GM23248 (cell line): ENCODE measurements at regions not wholly inside any gene's neighbourhood (a gene's known extent, or its start where the extent isn't known, plus 50 kb on each side); places are given as distances from the start of the nearest gene placed in this dataset.

Experiments
- DNase-seq: peaks from one replicate; pipeline ENCODE4 v3.0.0-alpha.2; 2015
- H2AFZ ChIP-seq: fragments of 200-600 bp; sonication (generic); 2 replicates; pipeline ENCODE4 v1.6.1; 2016; ENCODE audit warnings: antibody characterized with exemption
- H3F3A ChIP-seq: fragments of 200-600 bp; sonication (generic); 2 replicates; pipeline ENCODE4 v1.6.1; 2016; ENCODE audit warnings: mild to moderate bottlenecking, antibody characterized with exemption, mixed run types; ENCODE audit not compliant: insufficient read depth
- H3K27ac ChIP-seq: fragments of 200-600 bp; sonication (generic); 2 replicates; pipeline ENCODE4 v1.5.1; 2016; ENCODE audit warnings: mild to moderate bottlenecking
- H3K27me3 ChIP-seq: fragments of 200-600 bp; sonication (generic); replicated peaks from 2 replicates; pipeline ENCODE4 v1.6.1; 2016; ENCODE audit warnings: mild to moderate bottlenecking; ENCODE audit not compliant: insufficient read depth
- H3K36me3 ChIP-seq: fragments of 200-600 bp; sonication (generic); 2 replicates; pipeline ENCODE4 v1.6.1; 2016; ENCODE audit warnings: low read depth, mild to moderate bottlenecking
- H3K4me1 ChIP-seq: fragments of 200-600 bp; sonication (generic); 2 replicates; pipeline ENCODE4 v1.6.1; 2016; ENCODE audit warnings: mild to moderate bottlenecking; ENCODE audit not compliant: insufficient read depth
- H3K4me2 ChIP-seq: fragments of 200-600 bp; sonication (generic); one replicate; pipeline ENCODE4 v1.6.1; 2016; ENCODE audit warnings: mild to moderate bottlenecking; ENCODE audit not compliant: unreplicated experiment
- H3K4me3 ChIP-seq: fragments of 200-600 bp; sonication (generic); 2 replicates; pipeline ENCODE4 v1.5.1; 2016; ENCODE audit warnings: mild to moderate bottlenecking
- H3K79me2 ChIP-seq: fragments of 200-600 bp; sonication (generic); 2 replicates; pipeline ENCODE4 v1.6.1; 2016; ENCODE audit warnings: mild to moderate bottlenecking; ENCODE audit not compliant: insufficient read depth
- H3K9ac ChIP-seq: fragments of 200-600 bp; sonication (generic); 2 replicates; pipeline ENCODE4 v1.6.1; 2016; ENCODE audit warnings: mild to moderate bottlenecking
- H3K9me2 ChIP-seq: fragments of 200-600 bp; sonication (generic); 2 replicates; pipeline ENCODE4 v1.6.1; 2016; ENCODE audit warnings: mixed run types, mild to moderate bottlenecking, moderate library complexity; ENCODE audit not compliant: insufficient read depth
- H3K9me3 ChIP-seq: fragments of 200-600 bp; sonication (generic); one replicate; pipeline ENCODE4 v1.6.1; 2017; ENCODE audit warnings: low read depth
- H4K20me1 ChIP-seq: fragments of 200-600 bp; sonication (generic); 2 replicates; pipeline ENCODE4 v1.6.0; 2016; ENCODE audit not compliant: insufficient read depth
- EZH2 ChIP-seq: fragments of 200-600 bp; sonication (generic); IDR thresholded peaks from 2 replicates; pipeline ENCODE4 v1.6.1; 2018; ENCODE audit warnings: antibody characterized with exemption, mild to moderate bottlenecking; ENCODE audit not compliant: insufficient read depth, poor library complexity, severe bottlenecking
- EZH2phosphoT487 ChIP-seq: fragments of 200-600 bp; sonication (generic); IDR thresholded peaks from 2 replicates; pipeline ENCODE4 v1.6.1; 2018; ENCODE audit warnings: antibody characterized with exemption, moderate library complexity, mild to moderate bottlenecking, low read depth; ENCODE audit not compliant: insufficient read depth
- WGBS, 2 experiments: methylation state at CpG; one replicate each; pipeline ENCODE4 v1.1.6; 2015 to 2017; ENCODE audit warnings: low lambda C conversion rate in 2 of 2, low coverage in 1 of 2; ENCODE audit errors: missing lambda C conversion rate in 2 of 2; 5-methylcytosine and 5-hydroxymethylcytosine counted together
- in situ Hi-C: fragments of 300-500 bp; cut with MboI; formaldehyde crosslinking; loops from 2 replicates; pipeline ENCODE4 v1.15.0; 2020

DNA sequence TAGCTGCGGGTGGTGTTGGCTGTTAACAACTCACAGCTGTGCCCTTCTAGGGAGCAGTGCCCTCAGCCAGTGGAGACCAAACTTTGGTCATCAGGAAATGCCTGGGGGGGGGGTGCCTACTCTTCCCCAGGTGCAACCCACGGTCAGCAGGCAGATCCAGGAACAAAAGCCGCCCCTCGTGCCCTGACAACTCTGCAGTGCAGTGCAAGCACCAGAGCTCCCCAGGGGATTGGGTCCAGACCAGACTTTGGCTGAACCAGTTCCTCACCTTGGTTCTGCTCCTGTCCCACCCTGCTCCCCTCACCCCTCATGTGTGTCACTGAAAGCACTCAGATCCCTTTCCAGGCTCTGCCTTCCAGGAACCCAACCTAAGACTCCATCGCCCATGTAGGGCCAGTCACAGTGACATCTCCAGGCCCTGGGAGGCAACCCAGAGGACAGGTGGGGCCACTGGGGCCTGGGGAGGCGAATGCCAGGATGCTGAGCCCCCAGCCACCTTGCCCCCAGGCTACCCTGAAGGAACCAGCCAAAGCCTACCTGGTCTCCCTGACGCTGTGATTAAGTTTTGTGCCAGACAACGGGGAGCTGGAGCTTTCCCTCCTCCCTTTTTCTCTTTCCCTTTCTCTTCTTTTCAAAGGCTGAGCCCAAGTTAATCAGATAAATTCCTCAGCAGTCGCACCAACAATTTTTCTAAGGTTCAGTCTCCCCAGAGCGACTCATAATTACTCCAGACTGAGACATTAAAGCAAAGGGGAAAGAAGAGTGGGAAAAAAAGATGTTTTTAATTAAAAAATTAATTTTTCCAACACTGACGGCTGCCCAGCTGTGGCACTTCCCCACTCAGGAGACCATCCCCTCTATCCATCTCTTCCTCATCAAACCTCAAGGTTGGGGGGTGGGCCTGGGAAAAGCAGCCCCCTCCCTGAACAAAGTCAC is 207.5 kb upstream of the LINGO1 start:
- no peaks in the 10 kb centered on the region for H3K36me3 ChIP-seq
- H2AFZ ChIP-seq: no peak overlapping the region
- no peaks in the 10 kb centered on the region for H4K20me1 ChIP-seq
- H3K4me3 ChIP-seq: no peak overlapping the region
- H3K9ac ChIP-seq: no peak overlapping the region
- no peaks in the 10 kb centered on the region for H3K9me2 ChIP-seq
- H3K27me3 ChIP-seq: peaks cover 39% of the 10 kb centered on the region
- H3K4me2 ChIP-seq: no peak overlapping the region
- TF ChIP-seq EZH2phosphoT487 (no peak), EZH2 (no peak)
- H3K79me2 ChIP-seq: no peaks in the 10 kb centered on the region
- H3K9me3 ChIP-seq: no peaks in the 10 kb centered on the region
- DNase-seq: no peak
- 0 out of 2 replicates have a peak, but pooled peaks cover 10% of the 10 kb centered on the region for H3F3A ChIP-seq
- 29 to 37% methylated on average over 10 to 11 of the region's 11 CpGs for WGBS, 2 experiments
- H3K27ac ChIP-seq: no peak overlapping the region
- peaks cover 3% of the 10 kb centered on the region; the same call in 1 of the 2 replicates for H3K4me1 ChIP-seq
- in situ Hi-C loops: no loop called here

- no peaks in the 10 kb centered on the region for H3K9me2 ChIP-seq
- H2AFZ ChIP-seq: no peak overlapping the region
- no peaks in the 10 kb centered on the region for H4K20me1 ChIP-seq
- no peak overlapping the region for H3K27ac ChIP-seq
- H3K27me3 ChIP-seq: peaks cover 33% of the 10 kb centered on the region
- WGBS, 2 experiments: 55 to 62% methylated on average over 4 to 8 of the region's 8 CpGs
- H3F3A ChIP-seq: 0 out of 2 replicates have a peak, but pooled peaks cover 10% of the 10 kb centered on the region
- no peak overlapping the region for H3K4me2 ChIP-seq
- H3K4me1 ChIP-seq: peaks cover 3% of the 10 kb centered on the region; the same call in 1 of the 2 replicates
- no peak overlapping the region for H3K4me3 ChIP-seq
- in situ Hi-C loops: no loop called here
- no peak for TF ChIP-seq EZH2
- TF ChIP-seq EZH2phosphoT487: no peak
- H3K9me3 ChIP-seq: no peaks in the 10 kb centered on the region
- H3K79me2 ChIP-seq: no peaks in the 10 kb centered on the region
- DNase-seq: no peak
- H3K36me3 ChIP-seq: no peaks in the 10 kb centered on the region
- H3K9ac ChIP-seq: no peak overlapping the region
Observed at GRCh38 chr15:77839456-77839855, 206.7 kb upstream of the LINGO1 start.

- WGBS, 2 experiments: 80 to 91% methylated on average over 4 of the region's 4 CpGs
- H2AFZ ChIP-seq: no peak overlapping the region
- H3K36me3 ChIP-seq: no peaks in the 10 kb centered on the region
- H4K20me1 ChIP-seq: no peaks in the 10 kb centered on the region
- TF ChIP-seq EZH2 (no peak), EZH2phosphoT487 (no peak)
- no peak for DNase-seq
- H3K27ac ChIP-seq: no peak overlapping the region
- in situ Hi-C loops: no loop called here
- 0 out of 2 replicates have a peak, but pooled peaks cover 10% of the 10 kb centered on the region for H3F3A ChIP-seq
- H3K4me3 ChIP-seq: no peak overlapping the region
- no peak overlapping the region for H3K4me2 ChIP-seq
- H3K9me3 ChIP-seq: no peaks in the 10 kb centered on the region
- no peaks in the 10 kb centered on the region for H3K9me2 ChIP-seq
- H3K9ac ChIP-seq: no peak overlapping the region
- peaks cover 32% of the 10 kb centered on the region for H3K27me3 ChIP-seq
- H3K4me1 ChIP-seq: peaks cover 3% of the 10 kb centered on the region; the same call in 1 of the 2 replicates
- no peaks in the 10 kb centered on the region for H3K79me2 ChIP-seq
Observed at GRCh38 chr15:77838595-77838994, 205.9 kb upstream of the LINGO1 start.

GRCh38 chr15:77838061-77838460 is 205.3 kb upstream of the LINGO1 start:
- in situ Hi-C loops: no loop called here
- TF ChIP-seq EZH2 (no peak), EZH2phosphoT487 (no peak)
- DNase-seq: no peak

More at GRCh38 chr15:77838061-77838460, 205.3 kb upstream of the LINGO1 start:
- Histone ChIP-seq H3K9ac (no peak overlapping the region), H3K36me3 (no peaks in the 10 kb centered on the region), H3K4me2 (no peak overlapping the region), H3K4me1 (peaks cover 3% of the 10 kb centered on the region; the same call in 1 of the 2 replicates), H3K79me2 (no peaks in the 10 kb centered on the region), H3K4me3 (no peak overlapping the region), H4K20me1 (no peaks in the 10 kb centered on the region), H3F3A (0 out of 2 replicates have a peak, but pooled peaks cover 10% of the 10 kb centered on the region), H2AFZ (no peak overlapping the region), H3K9me2 (no peaks in the 10 kb centered on the region), H3K9me3 (no peaks in the 10 kb centered on the region), H3K27me3 (peaks cover 30% of the 10 kb centered on the region), H3K27ac (no peak overlapping the region)
- WGBS, 2 experiments: 47 to 57% methylated on average over 10 of the region's 10 CpGs
